GM23248 (cell line): ENCODE measurements at regions not wholly inside any gene's neighbourhood (a gene's known extent, or its start where the extent isn't known, plus 50 kb on each side); places are given as distances from the start of the nearest gene placed in this dataset.

Source experiments
- DNase-seq: peaks from one replicate; pipeline ENCODE4 v3.0.0-alpha.2; 2015
- H2AFZ ChIP-seq: fragments of 200-600 bp; sonication (generic); 2 replicates; pipeline ENCODE4 v1.6.1; 2016; ENCODE audit warnings: antibody characterized with exemption
- H3F3A ChIP-seq: fragments of 200-600 bp; sonication (generic); 2 replicates; pipeline ENCODE4 v1.6.1; 2016; ENCODE audit warnings: mild to moderate bottlenecking, antibody characterized with exemption, mixed run types; ENCODE audit not compliant: insufficient read depth
- H3K27ac ChIP-seq: fragments of 200-600 bp; sonication (generic); 2 replicates; pipeline ENCODE4 v1.5.1; 2016; ENCODE audit warnings: mild to moderate bottlenecking
- H3K27me3 ChIP-seq: fragments of 200-600 bp; sonication (generic); replicated peaks from 2 replicates; pipeline ENCODE4 v1.6.1; 2016; ENCODE audit warnings: mild to moderate bottlenecking; ENCODE audit not compliant: insufficient read depth
- H3K36me3 ChIP-seq: fragments of 200-600 bp; sonication (generic); 2 replicates; pipeline ENCODE4 v1.6.1; 2016; ENCODE audit warnings: low read depth, mild to moderate bottlenecking
- H3K4me1 ChIP-seq: fragments of 200-600 bp; sonication (generic); 2 replicates; pipeline ENCODE4 v1.6.1; 2016; ENCODE audit warnings: mild to moderate bottlenecking; ENCODE audit not compliant: insufficient read depth
- H3K4me2 ChIP-seq: fragments of 200-600 bp; sonication (generic); one replicate; pipeline ENCODE4 v1.6.1; 2016; ENCODE audit warnings: mild to moderate bottlenecking; ENCODE audit not compliant: unreplicated experiment
- H3K4me3 ChIP-seq: fragments of 200-600 bp; sonication (generic); 2 replicates; pipeline ENCODE4 v1.5.1; 2016; ENCODE audit warnings: mild to moderate bottlenecking
- H3K79me2 ChIP-seq: fragments of 200-600 bp; sonication (generic); 2 replicates; pipeline ENCODE4 v1.6.1; 2016; ENCODE audit warnings: mild to moderate bottlenecking; ENCODE audit not compliant: insufficient read depth
- H3K9ac ChIP-seq: fragments of 200-600 bp; sonication (generic); 2 replicates; pipeline ENCODE4 v1.6.1; 2016; ENCODE audit warnings: mild to moderate bottlenecking
- H3K9me2 ChIP-seq: fragments of 200-600 bp; sonication (generic); 2 replicates; pipeline ENCODE4 v1.6.1; 2016; ENCODE audit warnings: mixed run types, mild to moderate bottlenecking, moderate library complexity; ENCODE audit not compliant: insufficient read depth
- H3K9me3 ChIP-seq: fragments of 200-600 bp; sonication (generic); one replicate; pipeline ENCODE4 v1.6.1; 2017; ENCODE audit warnings: low read depth
- H4K20me1 ChIP-seq: fragments of 200-600 bp; sonication (generic); 2 replicates; pipeline ENCODE4 v1.6.0; 2016; ENCODE audit not compliant: insufficient read depth
- EZH2 ChIP-seq: fragments of 200-600 bp; sonication (generic); IDR thresholded peaks from 2 replicates; pipeline ENCODE4 v1.6.1; 2018; ENCODE audit warnings: antibody characterized with exemption, mild to moderate bottlenecking; ENCODE audit not compliant: insufficient read depth, poor library complexity, severe bottlenecking
- EZH2phosphoT487 ChIP-seq: fragments of 200-600 bp; sonication (generic); IDR thresholded peaks from 2 replicates; pipeline ENCODE4 v1.6.1; 2018; ENCODE audit warnings: antibody characterized with exemption, moderate library complexity, mild to moderate bottlenecking, low read depth; ENCODE audit not compliant: insufficient read depth
- WGBS, 2 experiments: methylation state at CpG; one replicate each; pipeline ENCODE4 v1.1.6; 2015 to 2017; ENCODE audit warnings: low lambda C conversion rate in 2 of 2, low coverage in 1 of 2; ENCODE audit errors: missing lambda C conversion rate in 2 of 2; 5-methylcytosine and 5-hydroxymethylcytosine counted together
- in situ Hi-C: fragments of 300-500 bp; cut with MboI; formaldehyde crosslinking; loops from 2 replicates; pipeline ENCODE4 v1.15.0; 2020

GRCh38 chr14:104304451-104305351 lies 166.3 kb downstream of the KIF26A start:
- Histone ChIP-seq H3K4me2 (no peak overlapping the region), H3K79me2 (no peaks in the 10 kb centered on the region), H3K36me3 (no peaks in the 10 kb centered on the region), H3K4me1 (no peaks in the 10 kb centered on the region), H3K27ac (no peak overlapping the region), H3K9me3 (no peaks in the 10 kb centered on the region), H3K9ac (no peak overlapping the region), H3F3A (no peaks in the 10 kb centered on the region), H3K9me2 (no peaks in the 10 kb centered on the region), H3K4me3 (no peak overlapping the region), H3K27me3 (no peaks in the 10 kb centered on the region), H2AFZ (no peak overlapping the region), H4K20me1 (no peaks in the 10 kb centered on the region)
- TF ChIP-seq EZH2phosphoT487 (no peak), EZH2 (no peak)
- in situ Hi-C loops, result no loop called here
- DNase-seq, result no peak
- 21 to 22% methylated on average over 27 of the region's 27 CpGs for WGBS, 2 experiments

GRCh38 chr14:104305511-104306449 lies 167.4 kb downstream of the KIF26A start:
- DNase-seq, result no peak
- no peak overlapping the region for H2AFZ ChIP-seq
- H3K27me3 ChIP-seq, result no peaks in the 10 kb centered on the region

DNA sequence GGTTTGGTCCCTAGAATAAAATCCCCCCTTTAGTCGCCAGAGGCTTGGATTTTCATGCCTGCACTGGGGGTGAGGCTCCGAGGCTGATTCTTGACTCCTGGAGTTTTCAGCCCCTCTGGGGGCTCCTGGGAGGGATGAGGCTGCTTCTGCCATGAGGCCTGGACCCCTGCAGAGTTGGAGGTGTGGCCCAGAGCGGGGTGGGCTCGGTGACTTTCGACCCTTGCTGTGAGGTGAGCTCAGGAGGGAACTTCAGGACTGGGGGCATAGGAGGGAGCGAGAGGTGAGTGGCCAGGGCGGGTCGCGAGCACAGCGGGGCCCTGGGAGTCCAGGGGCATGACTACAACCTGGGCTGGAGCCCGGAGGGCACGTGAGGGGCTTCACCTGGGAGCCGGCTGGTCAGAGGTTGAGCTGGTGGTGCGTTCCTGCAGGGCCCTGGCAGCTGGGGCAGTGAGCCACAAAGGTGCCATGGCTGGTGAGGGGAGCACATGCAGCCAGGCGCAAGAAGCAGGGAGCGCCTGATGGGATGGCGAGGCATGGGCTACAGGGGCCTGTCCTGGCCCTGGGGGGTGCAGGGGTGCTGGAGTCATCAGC lies 168.2 kb downstream of the KIF26A start:
- H3K36me3 ChIP-seq, result no peaks in the 10 kb centered on the region
- no peak overlapping the region for H3K27ac ChIP-seq
- DNase-seq, result no peak
- no peak overlapping the region for H3K9ac ChIP-seq
- H3K27me3 ChIP-seq, result no peaks in the 10 kb centered on the region
- H3F3A ChIP-seq, result no peaks in the 10 kb centered on the region
- WGBS, 2 experiments, result 35 to 38% methylated on average over 11 to 17 of the region's 17 CpGs
- TF ChIP-seq EZH2 (no peak), EZH2phosphoT487 (no peak)
- no peaks in the 10 kb centered on the region for H4K20me1 ChIP-seq
- H3K4me1 ChIP-seq, result no peaks in the 10 kb centered on the region
- H3K4me3 ChIP-seq, result no peak overlapping the region
- H2AFZ ChIP-seq, result no peak overlapping the region
- no peaks in the 10 kb centered on the region for H3K9me3 ChIP-seq
- no peak overlapping the region for H3K4me2 ChIP-seq
- H3K79me2 ChIP-seq, result no peaks in the 10 kb centered on the region
- in situ Hi-C loops, result no loop called here
- no peaks in the 10 kb centered on the region for H3K9me2 ChIP-seq

More at GRCh38 chr14:104305511-104306449, 167.4 kb downstream of the KIF26A start:
- Histone ChIP-seq H3F3A (no peaks in the 10 kb centered on the region), H3K36me3 (no peaks in the 10 kb centered on the region), H3K4me1 (no peaks in the 10 kb centered on the region), H3K9me2 (no peaks in the 10 kb centered on the region), H3K9me3 (no peaks in the 10 kb centered on the region), H4K20me1 (no peaks in the 10 kb centered on the region), H3K9ac (no peak overlapping the region), H3K4me3 (no peak overlapping the region), H3K79me2 (no peaks in the 10 kb centered on the region), H3K27ac (no peak overlapping the region), H3K4me2 (no peak overlapping the region)
- WGBS, 2 experiments, result 38 to 49% methylated on average over 23 to 24 of the region's 29 CpGs
- in situ Hi-C loops, result no loop called here
- TF ChIP-seq EZH2, result no peak
- TF ChIP-seq EZH2phosphoT487, result no peak

DNA sequence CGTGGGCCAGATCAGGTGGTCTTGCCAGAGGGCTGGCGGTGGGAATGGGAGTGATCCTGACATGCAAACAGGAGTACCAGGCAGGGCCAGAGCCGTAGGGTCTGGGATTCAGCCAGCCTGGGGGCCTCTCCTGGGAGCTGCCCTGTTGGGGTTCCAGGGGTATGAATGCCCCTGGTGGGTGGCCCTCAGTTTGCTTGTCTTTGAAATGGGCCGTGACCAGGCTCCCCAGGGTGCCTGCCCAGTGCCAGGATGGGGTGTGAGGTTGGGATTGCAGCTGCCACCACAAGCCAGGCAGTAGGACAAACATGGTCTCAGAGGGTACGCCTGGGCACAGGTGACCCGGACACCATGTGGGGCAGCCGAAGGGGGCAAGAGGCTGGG lies 168.8 kb downstream of the KIF26A start:
- Histone ChIP-seq H3K36me3 (no peaks in the 10 kb centered on the region), H3F3A (no peaks in the 10 kb centered on the region), H3K9ac (no peak overlapping the region), H2AFZ (no peak overlapping the region), H3K27me3 (no peaks in the 10 kb centered on the region), H3K79me2 (no peaks in the 10 kb centered on the region), H3K4me3 (no peak overlapping the region), H3K27ac (no peak overlapping the region), H3K9me2 (no peaks in the 10 kb centered on the region), H4K20me1 (no peaks in the 10 kb centered on the region), H3K4me2 (no peak overlapping the region), H3K4me1 (no peaks in the 10 kb centered on the region), H3K9me3 (no peaks in the 10 kb centered on the region)
- WGBS, 2 experiments, result 36 to 48% methylated on average over 6 to 7 of the region's 7 CpGs
- TF ChIP-seq EZH2 (no peak), EZH2phosphoT487 (no peak)
- in situ Hi-C loops, result no loop called here
- DNase-seq, result no peak
